GM10248 (cell line): ENCODE measurements at regions not wholly inside any gene's neighbourhood (a gene's known extent, or its start where the extent isn't known, plus 50 kb on each side); places are given as distances from the start of the nearest gene placed in this dataset.

Source experiments
- CTCF ChIA-PET: fragments of 300-600 bp; sonication (Branson Sonifier 250); formaldehyde crosslinking; extraction: SDS; loops from one replicate; lab custom pipeline; 2021; ENCODE audit warnings: antibody characterized with exemption; lab: Yijun Ruan, JAX
- POLR2A ChIA-PET: fragments of 350-650 bp; sonication (Branson Sonifier 250); formaldehyde crosslinking; extraction: SDS; loops from one replicate; lab custom pipeline; 2020; ENCODE audit warnings: antibody characterized with exemption; lab: Yijun Ruan, JAX
- DNase-seq: peaks from one replicate; pipeline ENCODE4 v3.0.0; 2012; ENCODE audit errors: extremely low spot score
- TF ChIP-seq, protein P1 (sequence below): IDR thresholded peaks from 2 replicates; pipeline ENCODE4 v1.5.1; 2012; ENCODE audit warnings: mild to moderate bottlenecking, low read depth; ENCODE audit errors: extremely low read depth, missing control alignments, control extremely low read depth

DNA sequence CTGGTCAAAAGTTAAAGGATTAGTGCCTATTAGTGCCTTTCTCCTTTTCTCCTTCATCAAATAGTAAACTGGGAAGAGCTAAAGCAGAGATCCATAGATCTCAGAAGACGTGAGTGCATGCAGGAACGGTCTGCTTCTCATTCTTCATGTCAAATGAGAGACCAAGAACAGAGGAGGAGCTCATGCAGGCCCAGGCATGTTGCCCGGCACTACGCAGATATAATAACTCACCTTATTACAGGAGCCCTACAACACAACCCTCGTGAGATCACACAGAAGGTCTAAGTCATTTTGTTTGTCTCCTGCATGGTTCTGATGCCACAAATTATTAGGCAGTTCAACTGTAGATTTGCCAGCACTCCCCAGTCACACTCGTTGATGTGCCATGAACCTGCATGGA, 71.8 kb downstream of the CMPK2 start:
- TF ChIP-seq, protein P1, sequence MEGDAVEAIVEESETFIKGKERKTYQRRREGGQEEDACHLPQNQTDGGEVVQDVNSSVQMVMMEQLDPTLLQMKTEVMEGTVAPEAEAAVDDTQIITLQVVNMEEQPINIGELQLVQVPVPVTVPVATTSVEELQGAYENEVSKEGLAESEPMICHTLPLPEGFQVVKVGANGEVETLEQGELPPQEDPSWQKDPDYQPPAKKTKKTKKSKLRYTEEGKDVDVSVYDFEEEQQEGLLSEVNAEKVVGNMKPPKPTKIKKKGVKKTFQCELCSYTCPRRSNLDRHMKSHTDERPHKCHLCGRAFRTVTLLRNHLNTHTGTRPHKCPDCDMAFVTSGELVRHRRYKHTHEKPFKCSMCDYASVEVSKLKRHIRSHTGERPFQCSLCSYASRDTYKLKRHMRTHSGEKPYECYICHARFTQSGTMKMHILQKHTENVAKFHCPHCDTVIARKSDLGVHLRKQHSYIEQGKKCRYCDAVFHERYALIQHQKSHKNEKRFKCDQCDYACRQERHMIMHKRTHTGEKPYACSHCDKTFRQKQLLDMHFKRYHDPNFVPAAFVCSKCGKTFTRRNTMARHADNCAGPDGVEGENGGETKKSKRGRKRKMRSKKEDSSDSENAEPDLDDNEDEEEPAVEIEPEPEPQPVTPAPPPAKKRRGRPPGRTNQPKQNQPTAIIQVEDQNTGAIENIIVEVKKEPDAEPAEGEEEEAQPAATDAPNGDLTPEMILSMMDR = no peak
- DNase-seq = no peak
- ChIA-PET POLR2A (no interaction called here), CTCF (interaction anchor here (1.1 to 1.3 kb wide), 2 partner anchors 19 to 21 kb away, joined by 4 read pairs; no protein-coding TSS in a partner anchor)

DNA sequence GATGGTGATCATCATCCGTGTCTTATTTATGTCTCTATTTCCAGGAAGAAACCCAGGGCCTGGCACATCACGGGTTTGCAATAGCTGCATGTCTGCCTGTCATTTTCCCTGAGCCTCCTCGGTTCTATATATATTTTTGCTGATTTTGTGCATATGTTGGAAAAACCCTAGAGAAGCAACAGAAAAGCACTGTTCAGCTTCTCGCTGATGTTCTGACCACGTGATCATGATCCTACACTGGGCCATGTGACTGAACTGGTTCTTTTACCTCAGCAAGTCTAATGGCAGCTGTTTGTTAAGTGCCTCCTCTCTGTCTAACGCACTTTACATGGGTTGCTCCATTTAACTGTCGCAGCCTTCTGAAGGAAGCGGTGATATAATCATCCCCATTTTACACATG, 71.3 kb downstream of the CMPK2 start:
- TF ChIP-seq, protein P1 = no peak
- POLR2A ChIA-PET = no interaction called here
- CTCF ChIA-PET = interaction anchor here (1.1 to 1.3 kb wide), 2 partner anchors 20 to 22 kb away, joined by 4 read pairs; no protein-coding TSS in a partner anchor
- DNase-seq = no peak
